ENCODE measurements at regions not wholly inside any gene's neighbourhood (a gene's known extent, or its start where the extent isn't known, plus 50 kb on each side); places are given as distances from the start of the nearest gene placed in this dataset.

DNA sequence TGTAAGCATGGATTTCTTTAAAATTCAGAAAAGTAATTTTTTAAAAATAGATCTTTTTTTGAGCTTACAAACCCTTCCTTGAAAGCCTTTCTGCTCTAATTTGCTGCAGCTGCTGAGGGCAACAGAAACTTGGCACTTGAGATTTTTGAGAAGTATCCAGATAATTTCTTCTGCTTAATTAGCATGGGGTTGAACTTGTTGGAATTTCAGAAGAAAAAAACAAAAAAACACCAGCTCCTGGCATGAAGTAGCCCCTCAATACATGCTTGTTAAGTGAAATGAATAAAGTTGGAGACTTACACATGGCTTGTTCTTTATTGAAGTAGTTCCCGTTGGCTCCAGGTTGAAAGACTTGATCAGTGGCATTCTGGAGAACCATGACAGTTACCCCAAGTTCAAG is 331.4 kb upstream of the RAG2 start:
- no peak for DNase-seq

DNA sequence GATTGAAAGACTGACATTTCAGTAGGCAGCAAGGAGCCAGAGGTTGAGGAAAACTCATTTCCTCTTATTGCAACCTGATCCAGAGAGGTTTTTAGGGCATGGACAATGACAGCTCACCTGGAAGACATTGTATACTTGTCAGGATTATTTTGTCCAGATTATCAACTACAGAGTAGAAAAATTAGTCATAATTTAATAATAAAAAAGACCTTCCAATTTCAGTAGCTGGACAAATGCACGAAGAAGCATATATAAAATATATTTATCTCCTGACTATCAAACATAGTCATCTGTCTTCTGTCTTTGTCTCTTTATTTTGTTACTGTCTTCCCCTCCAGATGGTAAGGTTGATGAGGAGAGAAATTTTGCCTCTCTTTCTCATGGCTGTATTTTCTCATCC is 330.6 kb upstream of the RAG2 start:
- DNase-seq = no peak

DNA sequence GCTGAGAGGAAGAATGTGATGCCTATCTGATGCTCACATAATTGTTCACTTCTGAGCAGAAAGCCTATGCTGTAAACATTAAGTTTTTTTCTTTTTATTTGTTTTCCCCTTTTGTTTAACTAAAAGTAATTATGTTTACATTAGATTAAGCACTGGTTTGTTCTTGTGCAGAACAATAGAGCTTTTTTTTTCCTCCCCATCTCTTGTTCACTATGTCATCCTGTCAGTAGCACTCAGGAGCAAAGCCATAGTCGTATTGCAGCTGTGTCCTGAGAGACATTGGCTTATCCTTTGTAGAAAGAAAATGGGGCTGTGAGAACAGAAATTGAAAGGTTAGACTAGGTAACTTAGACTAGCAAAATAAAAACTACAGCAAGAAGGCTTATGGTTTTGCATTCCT is 301.8 kb upstream of the RAG2 start:
- no peak for DNase-seq

DNA sequence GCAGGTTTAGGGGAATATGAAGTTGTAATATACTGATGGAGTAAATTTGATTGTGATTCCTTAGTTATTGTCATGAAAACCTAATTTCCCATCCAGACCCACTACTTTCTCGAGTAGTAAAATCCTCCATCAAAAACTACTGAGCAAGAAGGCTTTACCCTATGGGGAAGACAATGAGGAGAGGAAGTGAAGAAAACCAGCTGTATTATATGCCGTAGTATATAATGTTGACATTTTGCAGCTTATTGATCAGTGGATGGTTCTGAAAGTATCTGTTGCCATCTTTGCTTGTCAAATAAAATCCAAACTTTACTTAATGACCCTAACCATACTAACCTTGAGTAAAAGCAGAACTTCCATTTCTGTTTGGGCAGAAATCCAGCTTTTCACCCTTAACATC is 292.8 kb upstream of the RAG2 start:
- no peak for DNase-seq

DNA sequence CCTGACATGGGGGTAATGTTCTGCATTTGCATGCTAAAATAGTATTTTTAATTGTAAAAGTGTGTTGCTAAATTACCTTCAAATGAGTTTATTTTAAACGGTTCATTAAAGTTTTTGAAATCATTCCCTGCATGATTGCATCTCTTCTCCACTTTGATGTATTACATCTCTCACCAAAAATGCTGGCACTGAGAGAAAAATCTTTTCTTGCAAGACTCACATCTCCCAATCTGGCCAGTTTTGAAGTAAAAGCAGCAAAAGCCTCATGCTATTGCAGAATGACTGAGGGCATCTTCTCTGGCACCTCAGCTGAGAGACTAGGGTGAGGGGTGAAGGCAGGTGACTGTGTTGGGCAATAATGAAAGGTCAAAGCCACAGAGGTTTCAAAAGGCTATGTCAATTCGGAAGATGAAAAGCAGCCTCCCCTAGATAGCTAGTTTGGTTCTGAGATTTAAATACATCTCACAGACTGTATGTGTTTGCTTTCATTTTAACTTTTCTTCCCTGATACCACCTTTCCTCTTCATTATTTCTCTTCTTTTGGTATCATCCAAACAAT is 292.2 kb upstream of the RAG2 start:
- no peak for DNase-seq

DNA sequence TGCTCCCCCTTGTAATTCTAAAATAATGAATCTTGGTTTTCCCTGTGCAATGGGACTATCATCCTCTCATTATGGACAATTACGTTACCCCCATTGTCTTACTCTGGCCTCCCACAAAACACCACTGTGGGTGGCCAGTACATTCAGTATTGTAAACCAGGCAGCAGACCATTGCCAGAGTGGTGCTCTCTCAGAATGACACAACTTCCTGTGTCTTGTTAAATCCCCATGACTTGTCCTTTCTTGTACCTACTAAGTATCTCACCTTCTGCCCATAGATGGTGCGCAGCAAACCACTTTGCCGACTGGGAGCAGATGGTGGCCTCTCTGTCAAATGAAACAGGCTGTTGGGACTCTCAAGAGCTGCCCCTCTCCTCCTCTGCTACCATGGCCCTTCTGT is 287.1 kb upstream of the RAG2 start:
- no peak for DNase-seq

DNA sequence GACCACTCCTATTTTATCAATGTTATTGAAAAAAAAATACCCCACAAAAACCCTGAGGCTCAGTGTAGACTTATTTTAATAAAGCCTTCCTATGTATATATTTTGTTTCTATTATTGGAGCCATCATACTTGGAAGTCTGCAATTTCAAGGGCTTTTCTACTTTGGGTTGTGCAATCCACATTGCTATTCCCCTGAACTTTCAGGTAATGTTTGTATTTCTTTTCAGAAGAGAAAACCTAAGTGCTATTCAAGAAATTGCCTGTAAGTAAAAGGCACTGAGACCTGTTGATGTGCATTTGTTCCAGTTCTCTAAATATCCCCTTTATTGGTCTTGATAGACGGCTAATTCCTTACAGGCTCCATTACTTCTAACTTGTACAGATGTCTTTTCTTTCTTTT is 280.7 kb upstream of the RAG2 start:
- no peak for DNase-seq

DNA sequence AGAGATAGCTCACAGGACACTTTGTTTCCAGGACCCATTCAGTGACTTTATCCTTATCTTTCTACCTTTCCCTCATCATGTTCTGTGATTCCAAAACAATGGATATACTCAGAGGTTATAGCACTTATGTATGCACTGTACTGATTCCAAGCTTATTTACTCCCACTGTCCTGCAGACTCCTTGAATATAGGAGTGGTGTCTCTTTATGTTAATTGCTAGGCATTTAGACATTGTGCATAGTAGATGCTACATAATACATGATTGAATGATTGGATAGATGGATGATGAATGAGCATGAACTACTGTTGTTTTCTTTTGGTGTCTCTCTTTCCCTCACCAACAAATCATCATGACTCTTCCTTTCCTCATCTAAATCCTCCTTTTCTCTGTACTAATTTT is 279.1 kb upstream of the RAG2 start:
- DNase-seq = no peak

DNA sequence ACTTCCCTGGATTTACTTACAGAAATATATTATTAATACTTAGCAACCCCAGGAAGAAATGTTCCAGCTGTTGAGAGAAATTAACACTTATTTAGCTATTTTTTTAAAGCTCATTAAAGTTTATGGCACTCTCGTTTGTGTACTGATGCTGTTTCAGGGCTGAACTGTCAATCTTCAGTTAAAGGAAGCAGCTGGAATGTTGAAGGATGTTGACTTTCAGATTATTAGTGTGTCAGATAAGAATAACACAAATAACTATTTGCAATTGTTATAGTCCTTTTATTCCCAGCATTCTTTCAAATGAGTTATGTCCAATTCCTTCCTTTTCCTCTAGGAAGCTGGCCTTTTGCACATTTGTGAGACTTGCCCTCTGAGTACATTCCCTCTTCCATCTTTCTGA is 278.2 kb upstream of the RAG2 start:
- DNase-seq = no peak

DNA sequence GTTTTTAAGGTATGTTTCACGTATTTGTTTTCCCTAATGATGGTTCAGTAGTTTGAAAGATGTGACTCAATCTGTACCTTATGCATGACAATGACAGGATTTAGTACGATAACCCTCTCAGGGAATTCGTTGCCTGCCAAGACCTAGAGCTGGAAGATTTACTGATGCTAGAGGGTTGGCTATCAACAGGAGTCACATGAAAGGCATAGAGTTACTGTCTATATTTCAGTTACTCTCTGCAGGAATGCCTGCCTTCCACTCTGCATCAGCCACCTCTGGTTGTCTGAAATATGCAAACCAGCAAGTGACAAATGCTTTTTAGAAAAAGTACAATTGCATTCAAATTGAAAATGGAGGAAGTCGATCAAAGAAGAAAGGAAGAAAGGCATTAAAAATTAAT is 276.3 kb upstream of the RAG2 start:
- DNase-seq = no peak

DNA sequence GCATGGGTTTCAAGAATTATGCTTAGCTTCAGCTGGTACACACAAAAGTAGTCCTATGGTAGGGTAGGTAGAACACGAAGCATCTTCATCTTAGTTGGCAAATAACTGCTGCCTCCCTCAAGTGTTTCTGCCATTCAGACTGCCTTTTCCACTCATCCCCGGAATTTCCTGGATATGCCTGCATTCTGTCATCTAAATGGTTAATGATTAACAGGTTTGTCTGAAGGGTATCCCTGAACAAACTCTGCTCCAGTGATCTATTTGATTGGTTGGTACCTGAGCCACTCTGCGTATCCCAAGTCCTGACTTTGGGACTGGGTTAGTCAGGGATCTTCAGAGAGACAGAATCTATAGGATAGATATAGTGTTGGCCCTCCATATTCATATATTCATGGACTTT is 272.3 kb upstream of the RAG2 start:
- DNase-seq = no peak

DNA sequence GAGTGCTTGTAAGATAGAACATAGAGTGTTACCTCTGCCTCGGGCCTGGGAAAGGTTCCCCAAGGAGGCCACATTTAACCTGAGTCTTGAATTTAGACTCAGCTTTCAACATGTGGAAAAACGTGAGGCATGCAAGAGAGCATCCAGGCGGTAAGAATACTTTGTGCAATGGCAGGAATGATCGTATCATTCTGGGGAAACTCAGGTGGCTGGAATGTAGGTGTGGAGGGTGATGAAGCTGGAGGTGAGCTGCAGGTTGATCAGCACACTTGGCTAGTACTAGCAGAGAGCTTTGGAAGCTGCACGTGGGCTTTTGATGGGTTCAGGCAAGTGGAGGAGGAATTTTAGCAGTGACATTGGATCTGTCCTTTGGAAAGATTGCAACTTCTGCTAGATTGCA is 270.3 kb upstream of the RAG2 start:
- no peak for DNase-seq

DNA sequence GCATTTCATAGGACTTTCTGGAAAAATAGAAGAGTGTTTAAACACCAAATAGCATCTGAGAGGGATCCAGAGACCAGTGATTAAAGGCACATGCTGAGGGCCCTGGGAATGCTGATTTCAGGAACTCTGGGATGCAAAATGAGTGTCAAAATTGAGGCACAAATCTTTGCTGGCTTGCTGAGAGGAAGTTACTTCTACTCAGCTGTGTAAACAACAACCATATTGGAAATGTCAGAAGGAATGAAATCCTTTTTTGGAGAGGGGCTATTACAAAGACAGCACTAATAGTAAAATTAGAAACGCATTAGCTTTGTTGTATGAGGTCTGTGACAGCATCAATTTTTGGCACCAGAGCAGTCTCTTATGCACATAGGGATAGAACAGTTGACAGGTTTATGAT is 267.8 kb upstream of the RAG2 start:
- DNase-seq = no peak

DNA sequence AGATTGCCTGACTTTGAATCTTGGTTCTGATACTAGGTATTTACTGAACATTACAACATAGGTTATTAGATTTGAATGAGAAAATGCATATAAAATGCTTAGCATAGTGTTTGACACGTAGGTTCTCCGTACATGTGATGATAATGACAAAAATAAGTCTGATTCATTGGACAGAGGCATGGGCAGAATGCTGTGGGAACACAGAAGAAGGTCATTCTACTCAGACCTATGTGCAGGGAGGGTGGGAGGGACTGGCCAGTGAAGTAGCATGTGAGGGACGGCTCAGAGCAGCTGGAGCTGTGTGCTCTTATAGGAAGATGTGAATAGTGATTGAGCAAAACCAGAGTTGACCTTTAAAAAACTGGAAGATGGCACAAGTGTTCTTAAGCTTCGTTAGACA is 256.8 kb upstream of the RAG2 start:
- no peak for DNase-seq

DNA sequence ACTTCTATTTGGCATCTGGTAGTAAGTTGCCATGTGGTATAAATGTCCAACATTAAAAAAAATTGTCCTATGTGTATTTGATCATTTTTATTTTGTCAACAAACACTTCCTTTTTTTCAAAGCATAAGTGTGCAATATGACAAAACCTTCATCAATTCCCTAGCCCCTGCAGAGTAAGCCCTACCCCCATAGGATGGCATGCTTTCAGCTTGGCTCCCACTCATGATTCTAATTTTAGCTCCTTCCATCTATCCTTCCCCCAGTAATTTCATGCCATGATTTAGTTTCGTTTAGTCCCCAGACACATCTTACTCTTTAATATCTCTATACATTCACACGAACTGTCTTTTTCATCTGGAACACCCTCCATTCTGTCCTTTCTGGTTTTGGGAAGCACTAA is 250.6 kb upstream of the RAG2 start:
- DNase-seq = no peak

DNA sequence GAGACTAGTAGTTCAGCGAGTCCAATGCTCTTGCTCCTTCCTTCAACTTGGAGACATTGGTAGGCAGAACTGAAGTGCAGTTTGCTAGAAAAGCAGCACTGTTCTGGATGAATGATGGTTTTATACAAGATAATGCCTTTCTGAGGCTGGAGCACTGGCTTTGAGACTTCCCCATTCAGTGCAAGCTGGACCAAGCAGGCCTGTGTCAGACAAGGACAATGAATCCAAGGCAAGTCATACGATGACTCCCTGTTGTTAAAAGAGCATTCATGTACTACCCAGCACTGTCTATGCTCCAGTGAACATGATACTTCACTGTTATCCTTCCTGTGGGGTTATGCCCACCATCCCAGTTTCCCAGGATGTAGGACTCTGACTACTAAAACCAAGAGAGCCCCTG is 242.3 kb upstream of the RAG2 start:
- DNase-seq = no peak

DNA sequence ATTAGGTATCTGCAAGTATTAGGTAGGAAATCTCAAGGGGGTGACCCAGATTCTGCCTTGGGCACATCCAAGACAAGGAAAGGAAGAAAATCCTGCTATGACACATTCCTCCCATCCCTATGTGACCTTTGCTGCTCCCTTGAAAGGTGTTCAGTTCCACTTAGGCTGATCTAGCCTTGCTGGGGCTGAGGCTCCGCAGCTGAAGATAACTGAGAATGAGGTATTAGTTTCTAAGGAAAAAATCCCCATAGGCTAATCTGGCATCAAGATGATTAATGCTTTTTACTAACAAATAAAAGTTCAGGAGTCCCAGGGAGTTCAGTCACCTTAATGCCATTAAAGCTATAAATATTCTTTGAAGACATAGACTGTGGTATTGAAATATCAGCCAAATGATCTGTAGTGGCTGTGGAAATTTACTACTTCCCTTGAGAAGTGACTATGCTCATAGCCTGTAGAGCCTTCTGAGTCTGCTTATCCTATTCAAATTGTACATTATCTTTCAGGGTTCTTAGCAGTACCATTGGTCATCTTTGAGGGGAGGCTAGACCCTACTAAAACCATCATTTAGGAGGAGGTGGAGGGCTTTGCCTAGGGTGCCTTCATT is 239.9 kb upstream of the RAG2 start:
- no peak for DNase-seq

DNA sequence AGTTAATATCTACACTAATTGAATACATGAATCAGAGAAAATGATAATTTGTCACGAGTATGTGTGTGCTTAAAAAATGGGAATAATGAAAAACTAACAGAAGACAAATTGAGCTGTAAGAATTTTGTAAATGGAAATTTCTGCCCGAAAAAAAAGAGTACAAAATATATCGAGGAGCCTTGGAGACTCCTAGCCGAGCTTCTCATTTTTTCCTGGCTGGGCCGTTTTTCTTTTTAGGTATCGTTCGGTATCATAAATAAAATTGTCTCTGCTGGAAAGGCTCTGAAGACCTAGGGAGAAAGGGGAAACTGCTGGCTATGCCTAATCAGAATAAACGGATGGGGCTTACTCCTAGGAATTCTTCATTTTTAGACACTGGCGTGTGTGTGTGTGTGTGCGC is 227.2 kb upstream of the RAG2 start:
- DNase-seq = no peak

DNA sequence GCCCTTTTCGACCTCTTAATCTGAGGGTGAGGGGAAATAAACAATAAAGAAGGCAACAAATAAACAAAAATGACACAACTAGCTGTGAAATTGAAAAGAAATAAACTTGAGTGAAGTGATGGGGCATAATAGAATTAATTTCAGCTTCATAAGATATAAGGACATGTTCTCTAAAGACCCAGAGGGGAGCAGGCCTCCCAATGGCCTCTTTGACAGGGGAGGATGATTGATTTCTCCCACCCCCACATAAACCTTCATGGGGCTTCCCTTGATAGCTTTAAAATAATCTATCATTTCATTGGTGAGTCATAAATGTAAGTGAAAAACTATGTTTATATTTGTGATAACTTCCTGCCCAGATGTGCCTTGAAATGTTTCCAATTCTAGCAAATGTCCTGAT is 226.3 kb upstream of the RAG2 start:
- no peak for DNase-seq

DNA sequence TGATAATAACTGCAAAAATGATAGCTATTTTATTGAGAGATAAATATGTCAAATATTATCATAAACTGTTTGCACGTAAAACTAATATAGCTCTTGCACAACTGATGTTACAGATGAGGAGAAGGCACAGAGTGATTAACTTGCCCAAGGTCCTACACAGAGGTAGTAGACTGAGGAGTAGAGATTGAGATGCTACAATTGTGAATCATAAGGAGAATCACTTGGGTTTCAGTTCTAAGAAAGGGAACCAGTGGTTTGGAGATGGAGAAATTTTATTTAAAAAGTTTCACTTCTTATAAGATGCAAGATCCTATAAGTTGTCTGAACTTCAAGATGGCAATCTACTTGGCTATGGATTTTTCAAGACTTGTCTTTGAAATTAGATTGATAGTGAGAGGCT is 224.8 kb upstream of the RAG2 start:
- DNase-seq = no peak

DNA sequence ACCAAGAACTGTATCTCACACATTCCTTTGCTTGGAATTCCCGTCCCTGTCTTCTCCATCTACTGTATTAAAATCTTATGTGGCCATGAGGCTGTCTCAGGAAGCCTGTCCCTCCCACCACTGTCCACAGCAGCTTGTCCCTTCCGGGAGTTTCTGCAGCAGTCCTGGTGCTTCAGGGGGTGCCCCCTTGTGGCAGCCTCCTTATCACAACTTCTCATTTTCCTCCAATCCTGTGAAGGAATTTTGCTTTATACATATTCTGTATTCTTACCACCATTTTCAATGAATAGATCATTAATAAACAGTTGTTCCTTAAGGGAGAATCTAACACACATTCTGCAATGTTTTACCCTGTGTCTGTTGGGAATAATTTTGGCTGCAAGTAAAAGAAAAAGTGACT is 220.4 kb upstream of the RAG2 start:
- DNase-seq = no peak

DNA sequence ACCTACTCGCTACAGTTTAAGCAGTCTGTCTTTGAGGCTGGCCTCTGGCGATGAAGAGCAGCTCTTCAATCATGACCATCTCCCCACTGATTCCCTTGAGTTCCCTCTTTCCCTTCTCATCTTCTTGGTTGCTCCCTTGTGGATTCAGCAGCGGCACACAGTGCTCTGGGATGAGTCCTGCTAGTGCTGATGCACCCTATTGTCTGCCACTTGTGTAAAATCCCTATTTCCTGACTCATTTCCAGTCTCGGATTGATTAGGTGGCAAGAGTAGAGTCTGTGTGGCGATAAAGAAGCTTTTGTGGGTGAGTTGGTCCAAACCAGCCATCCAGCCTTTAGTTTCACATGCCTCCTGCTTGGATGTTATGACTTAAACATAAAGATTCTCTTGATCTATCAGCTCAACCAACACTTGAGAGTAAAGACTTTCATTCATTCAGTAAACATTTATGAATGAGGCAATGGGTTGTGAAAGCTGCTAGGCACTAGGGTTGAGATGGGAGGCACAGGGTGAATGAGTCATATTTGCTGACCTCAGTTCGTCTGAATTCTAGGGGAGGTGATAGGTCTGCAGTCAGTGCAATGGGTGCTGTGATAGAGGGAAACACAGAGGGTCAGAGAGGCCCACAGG is 219.4 kb upstream of the RAG2 start:
- no peak for DNase-seq

DNA sequence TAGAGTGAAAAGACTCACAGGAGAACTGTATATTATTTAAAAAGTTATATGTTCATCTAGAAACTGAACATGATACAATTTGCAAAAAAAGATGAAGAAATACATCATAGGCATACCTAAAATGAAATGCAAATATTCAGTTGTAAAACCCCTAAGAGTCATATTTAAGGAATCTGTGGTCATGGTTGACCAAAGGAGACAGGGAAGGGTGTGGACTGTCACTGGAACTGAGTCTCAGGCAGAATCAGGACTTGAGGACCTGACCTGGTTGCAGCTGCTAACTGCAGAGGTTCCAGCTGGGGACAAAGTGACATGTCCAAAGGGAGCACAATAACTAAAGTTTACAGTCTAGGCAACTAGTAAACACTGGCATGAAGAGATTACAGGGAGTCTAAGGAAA is 211.3 kb upstream of the RAG2 start:
- no peak for DNase-seq

DNA sequence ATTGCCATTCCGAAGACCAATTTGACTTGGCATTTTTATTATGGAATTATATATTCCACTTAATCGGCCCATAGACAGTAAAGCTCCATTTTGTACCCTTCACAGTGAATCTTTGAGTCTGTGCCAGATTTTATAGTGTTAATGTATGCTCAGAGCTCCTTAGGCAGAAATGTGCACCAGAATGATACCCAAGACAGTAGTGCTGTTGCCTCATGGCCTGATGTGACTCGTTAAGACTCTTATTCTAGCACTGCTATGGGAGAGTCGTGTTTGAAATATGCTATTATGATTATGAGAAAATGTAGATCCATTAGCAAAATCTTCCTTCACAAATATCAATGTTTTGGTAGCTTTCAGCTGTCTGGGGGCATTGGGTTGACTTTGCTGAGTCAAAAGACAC is 209.8 kb upstream of the RAG2 start:
- DNase-seq = no peak

DNA sequence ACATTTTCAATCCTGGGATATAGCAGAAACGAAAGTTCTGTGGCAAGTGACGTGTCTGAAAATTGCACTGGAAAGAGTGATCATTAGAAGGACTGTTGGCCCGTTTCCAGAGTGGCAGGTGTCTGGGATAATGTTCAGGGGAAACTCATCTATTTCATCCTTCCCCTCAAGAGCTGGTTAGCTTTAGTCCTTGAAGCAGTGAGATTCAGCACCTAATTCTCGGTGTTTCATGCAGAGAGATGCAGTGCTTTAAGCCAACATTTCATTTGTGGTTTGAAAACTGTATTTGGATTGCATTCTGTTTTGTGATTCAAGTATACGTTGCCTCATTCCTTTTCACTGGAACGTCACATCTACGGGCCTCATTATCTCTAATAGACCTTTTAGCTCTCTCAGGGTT is 205.0 kb upstream of the RAG2 start:
- DNase-seq = no peak

All from activated effector memory CD4-positive, alpha-beta T cell treated with anti-CD3 and anti-CD28 coated beads, Interleukin-2, amount 50 U/mL, for 16 hours (primary cell).